Breast epithelium (tissue), 3 donors: ENCODE measurements at regions not wholly inside any gene's neighbourhood (a gene's known extent, or its start where the extent isn't known, plus 50 kb on each side); places are given as distances from the start of the nearest gene placed in this dataset.

Experiments
- CTCF ChIP-seq, 3 donors: fragments of 450-650 bp; IDR thresholded peaks; one replicate each; pipeline ENCODE4 v1.5.1; 2016 to 2017; ENCODE audit warnings: antibody characterized with exemption in 3 of 3, mild to moderate bottlenecking in 3 of 3, moderate library complexity in 3 of 3
- POLR2A ChIP-seq: fragments of 450-650 bp; IDR thresholded peaks from one replicate; pipeline ENCODE4 v1.6.1; 2016; ENCODE audit warnings: antibody characterized with exemption, mild to moderate bottlenecking, moderate library complexity
- POLR2AphosphoS5 ChIP-seq, 3 donors: sonication (generic); formaldehyde crosslinking; IDR thresholded peaks; one replicate each; pipeline ENCODE4 v1.6.1; 2017; ENCODE audit warnings: antibody characterized with exemption in 3 of 3

GRCh38 chr7:33712020-33712414, 193.3 kb upstream of the BMPER start:
- TF ChIP-seq POLR2A (no peak), CTCF (IDR thresholded peaks at IDR 0.05) (no peak), POLR2AphosphoS5 (IDR thresholded peaks at IDR 0.05) (no peak)
